Tibial nerve (tissue), 4 donors: ENCODE measurements at regions not wholly inside any gene's neighbourhood (a gene's known extent, or its start where the extent isn't known, plus 50 kb on each side); places are given as distances from the start of the nearest gene placed in this dataset.
"Not testable (repeated sequence)": the region's sequence is repeated elsewhere in the genome, so short reads cannot be mapped to it uniquely, and the experiment has no call there.

Experiments
- DNase-seq, 2 donors: peaks; one replicate each; pipeline ENCODE4 v3.0.0-alpha.2; 2019; ENCODE audit warnings: low spot score in 2 of 2
- H3K27ac ChIP-seq, 4 donors: fragments of 200-600 bp; sonication (generic) in 3 of 4; one replicate each; pipeline ENCODE4 v1.5.1; 2017 to 2019; ENCODE audit warnings: mild to moderate bottlenecking in 1 of 4
- H3K27me3 ChIP-seq, 2 donors: fragments of 200-600 bp; sonication (generic) in 1 of 2; one replicate each; pipeline versions ENCODE4 v1.5.1 to v1.6.0; 2017 to 2019
- H3K36me3 ChIP-seq, 3 donors: fragments of 200-600 bp; sonication (generic); one replicate each; pipeline ENCODE4 v1.5.1; 2018 to 2019
- H3K4me1 ChIP-seq, 4 donors: fragments of 200-600 bp; sonication (generic) in 3 of 4; one replicate each; pipeline ENCODE4 v1.5.1; 2017 to 2019
- H3K4me3 ChIP-seq, 4 donors: fragments of 200-600 bp; sonication (generic) in 3 of 4; one replicate each; pipeline ENCODE4 v1.5.1; 2017 to 2019; ENCODE audit warnings: mild to moderate bottlenecking in 1 of 4, moderate library complexity in 1 of 4
- H3K9me3 ChIP-seq, 4 donors: fragments of 200-600 bp; sonication (generic) in 3 of 4; one replicate each; pipeline ENCODE4 v1.5.1; 2017 to 2019
- EP300 ChIP-seq, 2 donors: sonication (generic); formaldehyde crosslinking; IDR thresholded peaks; one replicate each; pipeline ENCODE4 v1.6.1; 2017; ENCODE audit warnings: antibody characterized with exemption in 2 of 2, mild to moderate bottlenecking in 1 of 2
- POLR2A ChIP-seq, 2 donors: fragments of 450-650 bp; IDR thresholded peaks; one replicate each; pipeline ENCODE4 v1.6.1; 2017; ENCODE audit warnings: antibody characterized with exemption in 2 of 2, mild to moderate bottlenecking in 2 of 2, moderate library complexity in 2 of 2
- WGBS, 2 donors: methylation state at CpG; one replicate each; pipeline ENCODE4 v1.1.5; 2018; 5-methylcytosine and 5-hydroxymethylcytosine counted together
- TF ChIP-seq, protein P1 (sequence below), 5 experiments: fragments of 200-600 bp in 3 of 5; fragments of 450-650 bp in 2 of 5; sonication (generic) in 3 of 5; IDR thresholded peaks; one replicate each; pipeline ENCODE4 v1.5.1; 2016 to 2019; ENCODE audit warnings: antibody characterized with exemption in 5 of 5, mild to moderate bottlenecking in 3 of 5, moderate library complexity in 2 of 5

GRCh38 chr2:8252997-8253694, 428.7 kb upstream of the ID2 start:
- no peak for DNase-seq
- H3K27ac ChIP-seq = no peak overlapping the region
- no peaks in the 10 kb centered on the region for H3K27me3 ChIP-seq
- no peak for TF ChIP-seq POLR2A (IDR thresholded peaks at IDR 0.05)
- TF ChIP-seq EP300 (IDR thresholded peaks at IDR 0.05) = no peak
- TF ChIP-seq, protein P1, sequence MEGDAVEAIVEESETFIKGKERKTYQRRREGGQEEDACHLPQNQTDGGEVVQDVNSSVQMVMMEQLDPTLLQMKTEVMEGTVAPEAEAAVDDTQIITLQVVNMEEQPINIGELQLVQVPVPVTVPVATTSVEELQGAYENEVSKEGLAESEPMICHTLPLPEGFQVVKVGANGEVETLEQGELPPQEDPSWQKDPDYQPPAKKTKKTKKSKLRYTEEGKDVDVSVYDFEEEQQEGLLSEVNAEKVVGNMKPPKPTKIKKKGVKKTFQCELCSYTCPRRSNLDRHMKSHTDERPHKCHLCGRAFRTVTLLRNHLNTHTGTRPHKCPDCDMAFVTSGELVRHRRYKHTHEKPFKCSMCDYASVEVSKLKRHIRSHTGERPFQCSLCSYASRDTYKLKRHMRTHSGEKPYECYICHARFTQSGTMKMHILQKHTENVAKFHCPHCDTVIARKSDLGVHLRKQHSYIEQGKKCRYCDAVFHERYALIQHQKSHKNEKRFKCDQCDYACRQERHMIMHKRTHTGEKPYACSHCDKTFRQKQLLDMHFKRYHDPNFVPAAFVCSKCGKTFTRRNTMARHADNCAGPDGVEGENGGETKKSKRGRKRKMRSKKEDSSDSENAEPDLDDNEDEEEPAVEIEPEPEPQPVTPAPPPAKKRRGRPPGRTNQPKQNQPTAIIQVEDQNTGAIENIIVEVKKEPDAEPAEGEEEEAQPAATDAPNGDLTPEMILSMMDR (IDR thresholded peaks at IDR 0.05) = no peak
- peaks cover 0 to 17% (median 7%) of the 10 kb centered on the region in 4 donors for H3K4me1 ChIP-seq
- H3K9me3 ChIP-seq = no peaks in the 10 kb centered on the region
- no peak overlapping the region for H3K4me3 ChIP-seq
- WGBS, 2 donors = 82 to 84% methylated on average over 10 of the region's 10 CpGs
- H3K36me3 ChIP-seq = no peaks in the 10 kb centered on the region

- Histone ChIP-seq H3K4me1 (peaks cover 0 to 14% (median 5%) of the 10 kb centered on the region in 4 donors), H3K9me3 (no peaks in the 10 kb centered on the region), H3K27ac (no peak overlapping the region), H3K4me3 (no peak overlapping the region), H3K36me3 (no peaks in the 10 kb centered on the region), H3K27me3 (no peaks in the 10 kb centered on the region)
- no peak for DNase-seq
- 96 to 97% methylated on average over 2 of the region's 2 CpGs for WGBS, 2 donors
- TF ChIP-seq POLR2A (IDR thresholded peaks at IDR 0.05) = no peak
- TF ChIP-seq EP300 (IDR thresholded peaks at IDR 0.05) = no peak
- TF ChIP-seq, protein P1 (IDR thresholded peaks at IDR 0.05) = no peak
These were observed 428.1 kb upstream of the ID2 start for GRCh38 chr2:8253781-8254180.

- not testable (repeated sequence) for H3K4me3 ChIP-seq, DNase-seq, H3K27ac ChIP-seq, H3K27me3 ChIP-seq, H3K36me3 ChIP-seq, H3K9me3 ChIP-seq
- peaks cover 0 to 11% (median 3%) of the 10 kb centered on the region in 4 donors for H3K4me1 ChIP-seq
These were observed 427.6 kb upstream of the ID2 start for GRCh38 chr2:8254214-8254613.

- DNase-seq = no peak
- H3K4me1 ChIP-seq = peaks cover 0 to 8% (median 2%) of the 10 kb centered on the region in 4 donors
- no peaks in the 10 kb centered on the region for H3K36me3 ChIP-seq
- no peak overlapping the region for H3K27ac ChIP-seq
- H3K27me3 ChIP-seq = no peaks in the 10 kb centered on the region
- TF ChIP-seq EP300 (IDR thresholded peaks at IDR 0.05) (no peak), POLR2A (IDR thresholded peaks at IDR 0.05) (no peak)
- TF ChIP-seq, protein P1 (IDR thresholded peaks at IDR 0.05) = no peak
- no peak overlapping the region for H3K4me3 ChIP-seq
- 91 to 93% methylated on average over 7 of the region's 7 CpGs for WGBS, 2 donors
- H3K9me3 ChIP-seq = no peaks in the 10 kb centered on the region
These were observed 426.9 kb upstream of the ID2 start for GRCh38 chr2:8254791-8255447.

GRCh38 chr2:8255448-8255800, 426.4 kb upstream of the ID2 start:
- no peak overlapping the region for H3K27ac ChIP-seq
- TF ChIP-seq, protein P1 (IDR thresholded peaks at IDR 0.05) = no peak
- TF ChIP-seq EP300 (IDR thresholded peaks at IDR 0.05) (no peak), POLR2A (IDR thresholded peaks at IDR 0.05) (no peak)
- peaks cover 0 to 13% (median 4%) of the 10 kb centered on the region in 4 donors for H3K4me1 ChIP-seq
- no peak overlapping the region for H3K4me3 ChIP-seq
- no peak for DNase-seq
- H3K27me3 ChIP-seq = no peaks in the 10 kb centered on the region
- H3K9me3 ChIP-seq = no peaks in the 10 kb centered on the region
- WGBS, 2 donors = 100% methylated on average over 1 of the region's 1 CpG
- no peaks in the 10 kb centered on the region for H3K36me3 ChIP-seq
